K562 (cell line): ENCODE measurements at regions not wholly inside any gene's neighbourhood (a gene's known extent, or its start where the extent isn't known, plus 50 kb on each side); places are given as distances from the start of the nearest gene placed in this dataset.

Experiments used
- ATAC-seq: fragments of 200-7000 bp; cut with Tn5 transposase; 3 replicates; pipeline ENCODE4 v1.9.1; 2020; ENCODE audit warnings: moderate library complexity
- BruUV-seq: library from RNA; stranded (reverse); fragments of 400-500 nt; replicated peaks from 2 replicates; lab custom pipeline; 2021; lab: Mats Ljungman, UMichigan
- CTCF ChIA-PET: fragments of 300-600 bp; formaldehyde crosslinking; extraction: SDS; loops from one replicate; lab custom pipeline; 2021; ENCODE audit warnings: low intra/inter-chr PET ratio; lab: Yijun Ruan, JAX
- POLR2A ChIA-PET: fragments of 300-600, 350-650 bp; sonication (Branson Sonifier 250); formaldehyde crosslinking; extraction: SDS; loops from one replicate; lab custom pipeline; 2021; ENCODE audit warnings: antibody characterized with exemption, inconsistent platforms; lab: Yijun Ruan, JAX
- DNase-seq, 4 experiments: peaks; one replicate each; pipeline versions ENCODE4 v3.0.0 to v3.0.0-alpha.2; 2011 to 2018; ENCODE audit warnings: low spot score in 3 of 4, mixed read lengths in 3 of 4; ENCODE audit errors: extremely low read depth in 1 of 4
- FAIRE-seq: peaks from 2 replicates; lab custom pipeline; 2011; peaks lifted over from hg19 to GRCh38; lab: Jason Lieb, UNC
- H2AFZ ChIP-seq: 2 replicates; pipeline ENCODE4 v1.6.0; 2011; ENCODE audit warnings: low read depth, low read length, control low read depth, inconsistent platforms
- H3K27ac ChIP-seq: fragments of 200-600 bp; 3 replicates; pipeline ENCODE4 v1.8.0; 2011; ENCODE audit warnings: low read depth, mild to moderate bottlenecking, control low read depth, inconsistent platforms, low read length, moderate library complexity, mixed read lengths; ENCODE audit errors: extremely low read depth
- H3K27me3 ChIP-seq, 2 experiments: fragments of 300-600 bp in 1 of 2; 2 replicates in 1 of 2; 3 replicates in 1 of 2; pipeline versions ENCODE4 v1.6.0 to v1.8.0; 2011; ENCODE audit warnings: inconsistent platforms in 2 of 2, low read length in 2 of 2, mild to moderate bottlenecking in 1 of 2, mixed read lengths in 1 of 2, moderate library complexity in 1 of 2; ENCODE audit not compliant: control insufficient read depth in 2 of 2, insufficient read depth in 2 of 2
- H3K36me3 ChIP-seq: fragments of 300-600 bp; 3 replicates; pipeline ENCODE4 v1.8.0; 2011; ENCODE audit warnings: mild to moderate bottlenecking, low read length, inconsistent platforms; ENCODE audit not compliant: control insufficient read depth, insufficient read depth
- H3K4me1 ChIP-seq, 2 experiments: fragments of 200-600 bp in 1 of 2; replicated peaks in 1 of 2; 2 replicates in 1 of 2; 3 replicates in 1 of 2; pipeline versions ENCODE4 v1.5.1 to v1.8.0; 2011; ENCODE audit warnings: inconsistent platforms in 2 of 2, low read length in 2 of 2, mild to moderate bottlenecking in 1 of 2, mixed read lengths in 1 of 2, moderate library complexity in 1 of 2; ENCODE audit not compliant: control insufficient read depth in 2 of 2, insufficient read depth in 2 of 2
- H3K4me2 ChIP-seq: 2 replicates; pipeline ENCODE4 v1.6.1; 2011; ENCODE audit warnings: low read length, control low read depth, inconsistent platforms, mixed read lengths; ENCODE audit not compliant: insufficient read depth
- H3K4me3 ChIP-seq: fragments of 200-600 bp; sonication (generic), shearing (Covaris generic); 2 replicates; pipeline ENCODE4 v1.5.1; 2016; ENCODE audit warnings: control low read depth, inconsistent platforms
- H3K79me2 ChIP-seq: fragments of 200-600 bp; 3 replicates; pipeline ENCODE4 v1.8.0; 2011; ENCODE audit warnings: low read length, inconsistent platforms; ENCODE audit not compliant: control insufficient read depth, insufficient read depth
- H3K9ac ChIP-seq, 2 experiments: 2 replicates each; pipeline versions ENCODE4 v1.6.0 to v1.6.1; 2011; ENCODE audit warnings: low read depth in 2 of 2, low read length in 2 of 2, control low read depth in 1 of 2, inconsistent platforms in 1 of 2, mild to moderate bottlenecking in 1 of 2, mixed read lengths in 1 of 2; ENCODE audit not compliant: insufficient read depth in 1 of 2
- H3K9me1 ChIP-seq: one replicate; pipeline ENCODE4 v1.6.0; 2011; ENCODE audit warnings: inconsistent platforms, mild to moderate bottlenecking, low read length, moderate library complexity; ENCODE audit not compliant: control insufficient read depth, insufficient read depth
- H3K9me3 ChIP-seq: replicated peaks from 2 replicates; pipeline ENCODE4 v1.5.1; 2011; ENCODE audit warnings: low read depth, low read length, inconsistent platforms; ENCODE audit not compliant: control insufficient read depth, insufficient read depth
- H4K20me1 ChIP-seq: replicated peaks from 2 replicates; pipeline ENCODE4 v1.6.1; 2011; ENCODE audit warnings: low read length, inconsistent platforms, mixed read lengths; ENCODE audit not compliant: control insufficient read depth, insufficient read depth
- DEAF1 ChIP-seq: fragments of 450-650 bp; formaldehyde crosslinking; IDR thresholded peaks from 2 replicates; pipeline ENCODE4 v1.4.0; 2020; ENCODE audit warnings: mild to moderate bottlenecking, moderate library complexity
- DIDO1 ChIP-seq: fragments of 450-650 bp; IDR thresholded peaks from 2 replicates; pipeline ENCODE4 v1.6.1; 2016; ENCODE audit warnings: low read depth, missing biosample characterization, missing genetic modification characterization
- HMGN3 ChIP-seq: IDR thresholded peaks from 2 replicates; pipeline ENCODE4 v1.6.1; 2011; ENCODE audit warnings: borderline replicate concordance, low read depth, mild to moderate bottlenecking, mixed read lengths, low read length; ENCODE audit not compliant: insufficient read length; ENCODE audit errors: extremely low read depth
- MGA ChIP-seq: fragments of 450-650 bp; IDR thresholded peaks from 2 replicates; pipeline ENCODE4 v1.6.1; 2016; ENCODE audit warnings: mild to moderate bottlenecking, moderate library complexity
- NR2C2 ChIP-seq, 2 experiments: fragments of 200-800 bp in 1 of 2; sonication (Bioruptor generic) in 1 of 2; sonication (generic) in 1 of 2; formaldehyde crosslinking in 1 of 2; IDR thresholded peaks; 2 replicates each; pipeline versions ENCODE4 v1.6.1 to v1.8.0; 2016 to 2022; ENCODE audit warnings: mild to moderate bottlenecking in 1 of 2, missing compliant biosample characterization in 1 of 2, missing genetic modification characterization in 1 of 2, missing genetic modification reagents in 1 of 2
- TEAD2 ChIP-seq: fragments of 450-650 bp; IDR thresholded peaks from 2 replicates; pipeline ENCODE4 v1.6.1; 2016; ENCODE audit warnings: missing genetic modification characterization, control low read depth, missing compliant biosample characterization
- WGBS: fragments of 100-300 bp; shearing (Covaris generic); methylation state at CpG from one replicate; pipeline ENCODE4 v1.1.6; 2016; ENCODE audit warnings: low coverage, mixed read lengths; ENCODE audit not compliant: insufficient coverage; ENCODE audit errors: missing lambda C conversion rate; 5-methylcytosine and 5-hydroxymethylcytosine counted together
- in situ Hi-C: fragments of 300-500 bp; cut with MboI; formaldehyde crosslinking; loops from 4 replicates; pipeline ENCODE4 v1.15.0; 2018; ENCODE audit warnings: inconsistent platforms, mixed read lengths
- intact Hi-C: fragments of 100-400 bp; cut with micrococcal nuclease; formaldehyde crosslinking; loops from 2 replicates; pipeline ENCODE4 v1.14.2; 2022

DNA sequence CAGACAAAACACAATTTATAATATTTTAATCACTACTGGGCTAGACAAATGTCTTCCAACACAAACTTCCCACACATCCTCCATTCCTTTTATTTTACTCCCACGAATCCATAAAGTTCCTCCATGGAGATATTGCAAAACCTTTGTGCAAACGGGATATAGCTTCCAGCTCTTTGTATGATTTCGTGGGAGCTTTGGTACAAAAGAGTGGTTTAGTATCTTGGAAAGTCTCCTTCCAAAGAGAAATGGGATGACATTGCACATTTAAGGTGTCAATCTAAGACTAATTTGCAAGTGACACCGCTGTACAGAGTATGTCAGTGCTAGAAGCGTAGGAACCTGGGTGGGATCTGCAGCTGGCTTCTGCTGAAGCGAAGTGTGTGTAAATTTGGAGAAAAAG is 455.2 kb upstream of the RUNX1 start (continued):
- no peak for TF ChIP-seq DEAF1
- TF ChIP-seq NR2C2 (CRISPR knock-in tag; IDR thresholded peaks at IDR 0.05), result no peak
- no peak for TF ChIP-seq NR2C2 (tag; IDR thresholded peaks at IDR 0.05)
- peak; percentile 40; the same call in 1 of the 2 replicates for TF ChIP-seq TEAD2 (tag)

DNA sequence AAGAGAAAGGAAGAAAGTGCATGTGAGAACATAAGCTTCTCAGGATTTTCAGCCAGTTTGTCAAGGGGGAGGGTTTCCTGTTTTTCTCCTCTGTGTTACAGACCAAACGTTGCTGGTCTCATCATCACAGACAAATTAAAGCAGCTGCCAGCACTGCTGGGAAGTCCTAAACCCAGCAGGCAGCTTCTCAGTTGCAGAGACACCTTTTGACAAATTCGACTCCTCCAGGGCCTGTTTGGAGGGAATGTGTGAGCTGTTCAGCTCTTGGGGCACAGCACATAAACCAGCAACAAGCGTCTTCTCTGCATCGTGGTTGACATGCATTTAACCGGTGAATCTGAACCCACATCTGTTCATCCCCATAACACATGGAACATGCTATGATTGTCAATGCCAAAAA is 454.6 kb upstream of the RUNX1 start:
- Histone ChIP-seq H3K4me3 (no peak overlapping the region), H4K20me1 (no peaks in the 10 kb centered on the region), H3K4me1 (peaks cover 3 to 29% of the 10 kb centered on the region in 2 experiments; a peak in 4 of 5 replicates), H3K4me2 (no peak overlapping the region), H3K9me1 (no peaks in the 10 kb centered on the region), H3K9me3 (no peaks in the 10 kb centered on the region), H3K27me3 (no peaks in the 10 kb centered on the region; a peak in 1 of 5 replicates), H3K9ac (no peak overlapping the region), H3K36me3 (no peaks in the 10 kb centered on the region), H3K79me2 (no peaks in the 10 kb centered on the region), H3K27ac (no peak overlapping the region), H2AFZ (peak overlapping the region; percentile 81)
- intact Hi-C loops, result loop anchor here (10.0 kb wide), 2 partner anchors 299 to 449 kb away; no protein-coding TSS in a partner anchor
- FAIRE-seq, result no peak
- POLR2A ChIA-PET, result interaction anchor here (0.6 to 1.5 kb wide), 3 partner anchors 18 to 797 kb away, joined by 3 to 5 read pairs (median 3); no protein-coding TSS in a partner anchor
- no peak for DNase-seq
- WGBS, result 42% methylated on average over 5 of the region's 5 CpGs
- CTCF ChIA-PET, result no interaction called here
- no TSS peak for BruUV-seq
- in situ Hi-C loops, result no loop called here
- ATAC-seq, result no peak; the same call in 1 of the 3 replicates
- TF ChIP-seq DIDO1 (tag) (no peak), MGA (0 out of 2 replicates have a peak, but pooled peaks have one; percentile 7), HMGN3 (no peak)
